BJ (cell line): ENCODE measurements at regions not wholly inside any gene's neighbourhood (a gene's known extent, or its start where the extent isn't known, plus 50 kb on each side); places are given as distances from the start of the nearest gene placed in this dataset.

ENCODE experiments used
- CTCF ChIA-PET: fragments of 350-600 bp; formaldehyde crosslinking; extraction: SDS; loops from one replicate; lab custom pipeline; 2021; ENCODE audit warnings: antibody characterized with exemption, inconsistent platforms; lab: Yijun Ruan, JAX
- POLR2A ChIA-PET: fragments of 300-600 bp; sonication (Branson Sonifier 250); formaldehyde crosslinking; extraction: SDS; loops from one replicate; lab custom pipeline; 2021; ENCODE audit warnings: antibody characterized with exemption; lab: Charles Lee
- DNase-seq: peaks from one replicate; pipeline ENCODE4 v3.0.0-alpha.2; 2011; ENCODE audit warnings: low read depth
- H3K27me3 ChIP-seq: 2 replicates; pipeline ENCODE4 v1.6.0; 2011; ENCODE audit warnings: low read length; ENCODE audit not compliant: control insufficient read depth, insufficient read depth
- H3K36me3 ChIP-seq: 2 replicates; pipeline ENCODE4 v1.5.1; 2011; ENCODE audit warnings: low read length; ENCODE audit not compliant: control insufficient read depth, insufficient read depth
- H3K4me3 ChIP-seq: 2 replicates; pipeline ENCODE4 v1.5.1; 2011; ENCODE audit warnings: low read depth, mild to moderate bottlenecking, control low read depth, low read length
- CTCF ChIP-seq: IDR thresholded peaks from 2 replicates; pipeline ENCODE4 v1.5.1; 2011; ENCODE audit warnings: low read depth, mild to moderate bottlenecking, control low read depth, inconsistent platforms, low read length, moderate library complexity; ENCODE audit not compliant: insufficient read depth

- DNase-seq = no peak
- TF ChIP-seq CTCF = no peak
- POLR2A ChIA-PET = no interaction called here
- Histone ChIP-seq H3K27me3 (no peaks in the 10 kb centered on the region), H3K4me3 (no peak overlapping the region), H3K36me3 (no peaks in the 10 kb centered on the region)
- CTCF ChIA-PET = interaction anchor here (0.9 kb wide), 1 partner anchor 94 kb away, joined by 3 read pairs; no protein-coding TSS in a partner anchor
These were observed 354.9 kb downstream of the GPAT3 start for GRCh38 chr4:83890816-83891215.

GRCh38 chr4:83890231-83890630 lies 354.3 kb downstream of the GPAT3 start:
- no peaks in the 10 kb centered on the region for H3K36me3 ChIP-seq
- H3K4me3 ChIP-seq = no peak overlapping the region
- ChIA-PET POLR2A (interaction anchor here (0.6 kb wide), 1 partner anchor 816 kb away, joined by 3 read pairs; no protein-coding TSS in a partner anchor), CTCF (no interaction called here)
- TF ChIP-seq CTCF = no peak
- H3K27me3 ChIP-seq = no peaks in the 10 kb centered on the region
- DNase-seq = no peak

- TF ChIP-seq CTCF = no peak
- Histone ChIP-seq H3K27me3 (no peaks in the 10 kb centered on the region), H3K36me3 (no peaks in the 10 kb centered on the region), H3K4me3 (no peak overlapping the region)
- POLR2A ChIA-PET = interaction anchor here (0.6 kb wide), 1 partner anchor 815 kb away, joined by 3 read pairs; no protein-coding TSS in a partner anchor
- CTCF ChIA-PET = no interaction called here
- DNase-seq = no peak
These were observed 353.9 kb downstream of the GPAT3 start for GRCh38 chr4:83889802-83890201.

- TF ChIP-seq CTCF = no peak
- no peaks in the 10 kb centered on the region for H3K27me3 ChIP-seq
- H3K4me3 ChIP-seq = no peak overlapping the region
- CTCF ChIA-PET = no interaction called here
- H3K36me3 ChIP-seq = no peaks in the 10 kb centered on the region
- POLR2A ChIA-PET = no interaction called here
- DNase-seq = no peak
These were observed 349.6 kb downstream of the GPAT3 start for GRCh38 chr4:83885256-83886182.

GRCh38 chr4:83876047-83876446 lies 340.1 kb downstream of the GPAT3 start:
- DNase-seq = no peak
- Histone ChIP-seq H3K36me3 (no peaks in the 10 kb centered on the region), H3K27me3 (no peaks in the 10 kb centered on the region), H3K4me3 (no peak overlapping the region)
- ChIA-PET POLR2A (no interaction called here), CTCF (interaction anchor here (0.6 to 1.7 kb wide), 2 partner anchors 12 to 23 kb away, joined by 3 read pairs; no protein-coding TSS in a partner anchor)
- TF ChIP-seq CTCF = no peak
